ENCODE measurements at regions not wholly inside any gene's neighbourhood (a gene's known extent, or its start where the extent isn't known, plus 50 kb on each side); places are given as distances from the start of the nearest gene placed in this dataset.
"Not testable (repeated sequence)": the region's sequence is repeated elsewhere in the genome, so short reads cannot be mapped to it uniquely, and the experiment has no call there.

- intact Hi-C loops (cut with DNase I) = no loop called here
- Histone ChIP-seq H3K9me3 (no peaks in the 10 kb centered on the region), H3K4me3 (no peak overlapping the region), H3K27me3 (no peaks in the 10 kb centered on the region), H3K4me1 (no peaks in the 10 kb centered on the region), H3K27ac (no peak overlapping the region), H3K36me3 (no peaks in the 10 kb centered on the region)
- TF ChIP-seq, protein P1, sequence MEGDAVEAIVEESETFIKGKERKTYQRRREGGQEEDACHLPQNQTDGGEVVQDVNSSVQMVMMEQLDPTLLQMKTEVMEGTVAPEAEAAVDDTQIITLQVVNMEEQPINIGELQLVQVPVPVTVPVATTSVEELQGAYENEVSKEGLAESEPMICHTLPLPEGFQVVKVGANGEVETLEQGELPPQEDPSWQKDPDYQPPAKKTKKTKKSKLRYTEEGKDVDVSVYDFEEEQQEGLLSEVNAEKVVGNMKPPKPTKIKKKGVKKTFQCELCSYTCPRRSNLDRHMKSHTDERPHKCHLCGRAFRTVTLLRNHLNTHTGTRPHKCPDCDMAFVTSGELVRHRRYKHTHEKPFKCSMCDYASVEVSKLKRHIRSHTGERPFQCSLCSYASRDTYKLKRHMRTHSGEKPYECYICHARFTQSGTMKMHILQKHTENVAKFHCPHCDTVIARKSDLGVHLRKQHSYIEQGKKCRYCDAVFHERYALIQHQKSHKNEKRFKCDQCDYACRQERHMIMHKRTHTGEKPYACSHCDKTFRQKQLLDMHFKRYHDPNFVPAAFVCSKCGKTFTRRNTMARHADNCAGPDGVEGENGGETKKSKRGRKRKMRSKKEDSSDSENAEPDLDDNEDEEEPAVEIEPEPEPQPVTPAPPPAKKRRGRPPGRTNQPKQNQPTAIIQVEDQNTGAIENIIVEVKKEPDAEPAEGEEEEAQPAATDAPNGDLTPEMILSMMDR (IDR thresholded peaks at IDR 0.05) = no peak
- DNase-seq (no peak), ATAC-seq (no peak)
Measured at GRCh38 chr10:4224178-4224577, 439.2 kb upstream of the KLF6 start.

DNA sequence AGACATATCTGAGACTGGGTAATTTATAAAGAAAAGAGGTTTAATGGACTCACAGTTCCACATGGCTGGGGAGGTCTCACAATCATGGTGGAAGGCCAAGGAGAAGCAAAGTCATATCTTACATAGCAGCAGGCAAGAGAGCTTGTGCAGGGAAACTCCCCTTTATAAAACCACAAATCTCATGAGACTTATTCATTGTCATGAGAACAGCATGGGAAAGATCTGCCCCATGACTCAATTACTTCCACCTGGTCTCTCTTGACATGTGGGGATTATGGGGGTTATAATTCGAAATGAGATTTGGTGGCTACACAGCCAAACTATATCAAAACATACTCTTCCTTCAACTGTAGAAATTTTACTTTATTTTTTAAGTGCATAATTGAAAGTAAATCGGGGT, 436.3 kb upstream of the KLF6 start:
- H3K9me3 ChIP-seq; H3K4me3 ChIP-seq; H3K27me3 ChIP-seq; ATAC-seq; H3K27ac ChIP-seq; intact Hi-C loops (cut with DNase I); DNase-seq; H3K4me1 ChIP-seq; H3K36me3 ChIP-seq: not testable (repeated sequence)

DNA sequence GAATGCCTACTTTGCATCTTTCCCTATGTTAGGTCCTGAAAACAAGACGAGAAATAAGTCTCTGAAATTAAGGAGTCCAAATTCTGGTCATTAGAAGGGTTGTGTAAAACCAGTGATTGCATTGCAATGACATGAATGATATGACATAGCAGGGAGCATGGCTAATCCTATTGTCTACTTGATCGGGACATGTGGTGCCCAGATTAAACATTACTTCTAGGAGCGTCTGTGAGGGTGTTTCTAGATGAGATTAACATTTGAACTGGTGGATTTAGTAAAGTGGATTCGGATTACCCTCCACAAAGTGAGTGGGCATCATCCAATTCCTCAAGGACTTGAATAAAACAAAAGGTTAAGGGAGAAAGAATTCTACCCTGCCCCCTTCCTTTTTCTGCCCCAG, 434.9 kb upstream of the KLF6 start:
- Histone ChIP-seq H3K9me3 (no peaks in the 10 kb centered on the region), H3K27ac (no peak overlapping the region), H3K4me3 (no peak overlapping the region), H3K4me1 (no peaks in the 10 kb centered on the region), H3K36me3 (no peaks in the 10 kb centered on the region), H3K27me3 (no peaks in the 10 kb centered on the region)
- TF ChIP-seq, protein P1 (IDR thresholded peaks at IDR 0.05) = no peak
- ATAC-seq (no peak), DNase-seq (no peak)
- intact Hi-C loops (cut with DNase I) = no loop called here

GRCh38 chr10:4217653-4218052, 432.6 kb upstream of the KLF6 start:
- Histone ChIP-seq H3K36me3 (no peaks in the 10 kb centered on the region), H3K27me3 (no peaks in the 10 kb centered on the region), H3K4me1 (no peaks in the 10 kb centered on the region), H3K4me3 (no peak overlapping the region), H3K27ac (no peak overlapping the region), H3K9me3 (no peaks in the 10 kb centered on the region)
- TF ChIP-seq, protein P1 (IDR thresholded peaks at IDR 0.05) = no peak
- DNase-seq (no peak), ATAC-seq (no peak)
- intact Hi-C loops (cut with DNase I) = no loop called here

- no peaks in the 10 kb centered on the region for H3K9me3 ChIP-seq
- ATAC-seq (no peak), DNase-seq (no peak)
- no peak overlapping the region for H3K4me3 ChIP-seq
- TF ChIP-seq, protein P1 (IDR thresholded peaks at IDR 0.05) = no peak
- H3K4me1 ChIP-seq = no peaks in the 10 kb centered on the region
- intact Hi-C loops (cut with DNase I) = no loop called here
- no peaks in the 10 kb centered on the region for H3K36me3 ChIP-seq
- no peaks in the 10 kb centered on the region for H3K27me3 ChIP-seq
- H3K27ac ChIP-seq = no peak overlapping the region
Measured at GRCh38 chr10:4217187-4217586, 432.2 kb upstream of the KLF6 start.

- DNase-seq (peak in 1 of 4 donors; percentile 18), ATAC-seq (no peak)
- Histone ChIP-seq H3K27me3 (no peaks in the 10 kb centered on the region), H3K4me3 (no peak overlapping the region), H3K27ac (no peak overlapping the region), H3K9me3 (no peaks in the 10 kb centered on the region), H3K36me3 (no peaks in the 10 kb centered on the region), H3K4me1 (no peaks in the 10 kb centered on the region)
- TF ChIP-seq, protein P1 (IDR thresholded peaks at IDR 0.05) = no peak
- intact Hi-C loops (cut with DNase I) = no loop called here
Measured at GRCh38 chr10:4216726-4217125, 431.7 kb upstream of the KLF6 start.

All from left lung (tissue), 4 donors.